CD4-positive, alpha-beta T cell treated with Interleukin-21 for 1 hour (primary cell): ENCODE measurements at regions not wholly inside any gene's neighbourhood (a gene's known extent, or its start where the extent isn't known, plus 50 kb on each side); places are given as distances from the start of the nearest gene placed in this dataset.

ENCODE experiments used
- DNase-seq: peaks from one replicate; pipeline ENCODE4 v3.0.0-alpha.2; 2020

DNA sequence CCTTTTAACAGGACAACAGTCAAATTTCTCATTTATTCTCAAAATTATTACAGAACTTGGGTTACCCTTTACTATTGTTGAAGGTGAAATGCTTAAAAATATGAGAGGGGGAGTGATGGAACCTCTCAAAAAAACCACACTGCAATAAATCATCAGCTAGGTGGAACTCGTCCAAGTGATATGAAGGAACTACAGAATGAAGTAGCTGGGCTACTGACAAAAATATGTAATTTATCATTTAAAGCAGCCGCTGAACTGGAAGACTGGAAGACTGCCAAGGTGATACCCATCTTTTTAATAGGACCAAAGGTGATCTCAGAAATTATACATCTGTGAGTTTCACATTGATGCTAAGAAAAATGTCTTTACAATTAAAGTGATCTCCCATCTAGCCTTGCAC is 597.7 kb upstream of the TENM3 start:
- DNase-seq, result no peak

DNA sequence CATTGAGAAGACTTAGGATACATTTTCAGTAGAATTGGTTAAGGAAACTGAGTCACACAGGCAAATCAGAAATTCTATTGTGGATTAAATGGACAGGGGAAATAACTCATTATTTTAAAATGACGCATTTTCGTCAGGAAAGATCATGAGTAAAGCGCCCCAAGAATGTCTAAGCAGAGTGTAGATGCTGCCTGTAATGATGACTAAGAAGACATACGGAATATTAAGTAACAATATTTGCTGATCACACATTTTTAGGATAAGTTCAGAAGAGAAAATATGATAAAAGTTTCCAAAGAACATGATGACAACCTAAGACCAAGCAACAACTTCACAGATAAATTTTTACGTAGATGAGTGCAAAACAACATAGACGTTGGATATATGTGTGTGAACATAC is 596.3 kb upstream of the TENM3 start:
- no peak for DNase-seq

DNA sequence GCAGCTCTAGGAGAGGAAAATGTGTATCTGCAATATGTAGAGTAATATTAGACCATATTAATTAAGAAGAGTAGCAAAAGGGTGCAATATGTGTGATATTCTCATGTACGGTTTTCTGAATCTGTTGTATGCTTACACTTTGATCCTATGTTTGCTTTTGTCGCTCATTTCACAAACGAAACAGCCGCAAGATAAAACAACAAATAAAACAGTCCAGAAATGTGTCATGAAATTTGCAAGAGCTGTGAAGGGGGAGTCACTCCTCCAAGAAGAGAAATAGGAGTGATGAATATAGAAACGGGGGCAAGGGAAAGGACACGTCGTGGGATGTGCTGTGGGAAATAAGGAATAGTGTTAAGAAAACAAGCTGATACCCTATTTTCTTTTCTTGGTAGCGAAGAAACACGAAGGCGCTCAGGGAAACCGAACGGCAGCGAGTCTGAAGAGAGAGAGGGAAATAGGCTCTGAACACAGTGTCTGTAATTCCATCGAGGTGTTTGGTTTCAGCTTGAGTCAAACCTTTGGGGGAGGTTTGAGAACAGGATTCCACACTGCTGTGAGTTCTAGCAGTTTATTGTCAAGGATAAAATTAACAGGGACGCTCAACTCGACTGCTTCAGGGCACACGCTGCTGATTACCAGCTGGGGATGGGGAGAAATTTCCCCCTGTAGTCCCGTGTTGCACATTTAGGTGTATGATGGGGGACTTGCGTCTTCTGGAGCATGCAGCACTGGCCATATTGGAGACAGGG is 595.6 kb upstream of the TENM3 start:
- no peak for DNase-seq

DNA sequence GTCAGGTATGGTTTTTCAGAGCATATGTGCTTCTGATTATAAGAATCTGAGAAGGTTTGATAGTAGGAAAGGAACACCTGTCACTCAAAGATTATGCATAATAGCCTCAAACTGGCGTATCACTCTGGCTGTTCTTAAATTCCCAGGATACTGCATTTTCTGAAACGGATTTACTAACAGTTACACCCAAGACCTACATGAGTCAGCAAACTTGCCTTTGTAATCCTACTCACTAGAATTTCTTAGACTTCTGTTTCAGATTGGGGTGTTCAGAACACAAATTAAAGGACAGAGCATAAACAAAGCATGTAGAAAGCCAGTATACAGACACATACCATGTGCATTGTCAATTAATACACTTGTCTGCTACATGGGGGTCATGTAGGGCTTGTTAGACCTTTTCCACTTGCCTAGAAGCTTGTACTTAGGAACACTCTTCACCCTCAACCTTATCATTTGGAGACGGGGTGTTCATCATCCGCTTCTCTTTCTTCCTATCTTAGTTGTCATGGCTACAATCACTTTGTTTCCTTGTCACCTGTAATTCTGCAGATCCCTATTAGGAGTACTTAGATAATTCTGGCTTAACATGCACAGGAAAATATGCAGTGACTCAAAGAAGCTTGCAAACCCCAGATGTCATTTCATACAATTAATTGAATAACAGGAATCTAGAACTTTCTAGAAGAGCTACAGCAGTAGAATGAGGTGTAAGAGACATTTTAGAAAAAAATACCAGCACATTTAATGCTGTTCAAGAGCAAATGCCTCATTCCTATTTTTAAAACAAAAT is 593.0 kb upstream of the TENM3 start:
- DNase-seq, result no peak

DNA sequence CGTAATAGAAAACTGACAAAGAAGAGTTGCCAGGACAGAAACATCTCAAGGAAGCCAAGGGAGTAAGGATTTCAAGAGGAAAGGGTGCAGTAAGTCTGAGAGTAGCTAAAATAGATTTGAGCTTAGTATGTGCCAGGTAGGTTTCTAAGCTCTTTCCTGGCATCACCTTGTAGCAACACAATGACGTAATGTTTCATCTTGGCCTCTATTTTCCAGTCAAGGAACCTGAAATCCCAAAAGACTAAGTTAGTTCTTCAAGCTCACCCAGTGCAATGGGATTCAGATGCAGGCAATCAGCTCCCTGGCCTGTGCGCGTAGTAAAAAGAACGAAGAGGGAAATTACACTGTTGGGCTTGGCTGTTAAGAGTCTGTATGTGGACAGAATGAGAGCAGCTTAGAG is 586.5 kb upstream of the TENM3 start:
- no peak for DNase-seq

DNA sequence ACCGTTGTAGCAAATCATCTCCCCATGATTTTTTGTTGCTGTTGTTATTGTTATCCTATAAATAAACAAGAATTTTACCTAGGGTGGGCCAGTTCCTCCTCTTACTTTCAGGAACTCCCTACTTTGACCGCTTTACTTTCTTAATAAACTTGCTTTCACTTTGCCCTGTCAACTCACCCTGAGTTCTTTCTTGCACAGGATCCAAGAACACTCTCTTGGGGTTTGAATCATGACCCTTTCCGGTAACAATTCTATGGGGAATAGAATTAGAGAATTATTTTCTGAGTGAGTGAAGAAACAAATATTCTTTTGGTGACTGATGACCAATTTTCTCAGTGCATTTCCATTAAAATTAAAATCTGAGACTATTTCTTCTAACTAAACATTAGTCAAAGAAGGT is 584.0 kb upstream of the TENM3 start:
- no peak for DNase-seq

DNA sequence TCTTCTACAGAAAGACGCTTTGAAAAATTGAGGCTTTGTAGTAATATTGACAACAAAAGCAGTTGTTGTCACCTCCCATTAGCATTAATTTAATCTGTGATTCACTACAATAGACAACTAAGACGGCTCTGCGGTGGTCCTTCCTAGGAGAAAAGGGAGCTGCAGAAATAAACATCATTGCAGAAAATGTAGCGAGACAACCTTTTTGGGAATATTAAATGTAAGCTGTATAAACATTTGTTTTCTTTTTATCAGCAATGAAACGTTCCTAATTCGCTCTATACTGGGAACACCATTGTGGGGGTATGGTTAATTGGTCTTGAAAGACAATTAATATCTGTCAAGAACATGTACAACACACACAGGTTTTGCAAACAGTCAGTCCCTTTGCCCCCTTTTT is 583.3 kb upstream of the TENM3 start:
- DNase-seq, result no peak

DNA sequence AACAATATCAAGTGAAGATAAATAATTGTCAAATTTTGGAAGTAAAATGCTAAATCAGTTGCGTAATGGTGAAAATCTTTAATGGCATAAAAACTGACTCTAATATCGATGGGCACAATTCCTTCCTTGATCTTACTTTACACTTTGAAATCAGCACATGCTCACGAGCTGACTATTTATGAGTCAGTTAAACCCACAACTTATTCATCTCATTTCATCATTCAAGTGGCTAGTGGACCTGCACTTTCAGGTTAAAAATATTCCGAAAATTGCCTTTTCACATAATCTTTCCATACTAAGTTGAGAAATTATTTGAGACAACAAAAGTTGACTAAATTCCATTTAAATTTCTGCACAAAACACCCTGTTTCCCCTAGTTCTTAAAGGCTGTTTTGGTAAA is 582.1 kb upstream of the TENM3 start:
- DNase-seq, result no peak

DNA sequence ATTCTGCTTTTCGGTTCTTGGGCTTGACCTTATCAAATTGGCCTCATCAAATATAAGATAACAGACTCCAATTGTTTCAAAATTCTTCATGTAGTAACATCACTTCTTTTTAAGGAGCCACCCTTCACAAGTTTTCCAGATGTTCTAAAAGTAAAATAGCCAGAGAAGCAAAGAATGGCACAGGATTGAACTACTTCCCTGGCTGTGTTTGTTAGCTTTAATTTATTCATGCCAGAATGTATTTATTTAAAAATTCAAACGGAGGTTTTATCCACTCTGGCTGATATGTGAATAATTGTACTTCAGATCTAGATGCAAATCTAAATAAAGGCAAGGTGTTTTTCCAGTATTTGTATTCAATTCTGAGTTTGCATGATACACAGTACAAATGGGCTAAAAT is 581.3 kb upstream of the TENM3 start:
- DNase-seq, result no peak

DNA sequence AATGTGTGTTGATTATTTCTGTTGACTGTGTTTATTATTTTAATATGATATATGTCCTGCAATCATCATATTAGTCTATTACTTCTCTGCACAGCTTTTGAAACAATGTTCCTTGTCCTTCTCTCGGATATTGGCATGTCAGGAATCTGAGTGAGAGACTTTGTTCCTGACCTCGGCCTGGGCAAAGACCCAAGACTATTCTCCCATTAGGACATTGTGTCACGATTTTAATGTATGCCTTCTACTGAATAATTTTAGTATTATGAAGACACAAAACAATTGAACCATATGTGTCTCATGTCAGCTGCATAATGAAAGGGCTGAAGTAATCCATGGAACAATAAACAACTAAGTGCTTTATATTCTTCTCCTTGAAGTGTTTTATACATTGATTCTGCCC is 580.8 kb upstream of the TENM3 start:
- DNase-seq, result no peak

DNA sequence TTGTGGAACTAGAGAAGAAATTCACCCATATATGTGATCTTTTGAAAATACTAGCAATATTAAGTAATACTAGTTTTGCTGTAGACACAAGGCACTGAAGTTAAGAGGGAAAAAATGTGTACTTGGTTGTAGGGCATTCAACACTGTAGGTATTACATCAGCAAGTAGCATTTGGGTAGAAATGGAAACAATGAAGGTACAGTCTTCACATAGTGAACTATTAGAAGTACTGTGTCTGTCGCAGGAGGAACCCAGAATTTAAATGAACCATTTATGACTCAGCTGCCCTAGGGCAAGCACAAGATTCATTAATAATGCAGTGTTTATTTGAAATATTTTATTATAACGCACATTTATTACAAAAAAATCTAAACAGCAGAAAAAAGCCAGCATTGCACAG is 572.7 kb upstream of the TENM3 start:
- DNase-seq, result no peak

DNA sequence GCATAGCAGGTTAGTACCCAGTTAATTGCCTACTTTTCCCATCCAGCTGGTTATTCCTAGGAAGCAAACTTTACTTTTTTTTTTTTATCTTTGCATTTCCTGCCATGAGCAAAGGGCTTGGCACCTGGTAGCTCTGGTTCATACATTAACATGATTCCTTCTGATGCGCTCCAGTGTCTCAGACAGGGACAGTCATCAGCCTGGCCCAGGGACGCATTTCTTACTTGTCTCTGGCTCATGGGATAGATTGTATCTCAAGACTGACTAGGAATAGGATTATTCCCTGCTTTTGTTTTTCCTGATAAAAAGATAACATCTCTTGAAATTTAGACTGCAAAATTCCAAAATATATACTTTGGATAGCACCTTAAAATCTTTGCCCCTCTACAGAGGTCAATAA is 571.5 kb upstream of the TENM3 start:
- DNase-seq, result no peak

DNA sequence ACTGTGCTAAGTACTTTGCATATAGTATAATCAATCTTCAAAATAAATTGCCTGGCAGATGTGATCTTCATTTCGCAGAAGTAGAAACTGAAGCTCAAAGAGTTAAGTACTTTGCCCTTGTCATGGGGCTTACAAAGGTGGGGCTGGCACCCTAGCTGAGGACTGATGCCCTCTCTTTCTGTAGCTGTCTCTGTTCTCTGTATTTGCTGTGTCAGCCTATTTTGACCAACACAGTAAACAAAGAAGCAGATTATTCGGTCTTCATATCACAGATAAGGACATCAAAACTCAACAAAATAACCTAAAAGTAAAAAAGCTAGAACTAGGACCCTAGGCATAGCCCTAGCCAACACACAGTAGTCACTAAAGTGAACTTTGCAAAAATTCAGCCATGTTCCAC is 570.5 kb upstream of the TENM3 start:
- DNase-seq, result no peak

DNA sequence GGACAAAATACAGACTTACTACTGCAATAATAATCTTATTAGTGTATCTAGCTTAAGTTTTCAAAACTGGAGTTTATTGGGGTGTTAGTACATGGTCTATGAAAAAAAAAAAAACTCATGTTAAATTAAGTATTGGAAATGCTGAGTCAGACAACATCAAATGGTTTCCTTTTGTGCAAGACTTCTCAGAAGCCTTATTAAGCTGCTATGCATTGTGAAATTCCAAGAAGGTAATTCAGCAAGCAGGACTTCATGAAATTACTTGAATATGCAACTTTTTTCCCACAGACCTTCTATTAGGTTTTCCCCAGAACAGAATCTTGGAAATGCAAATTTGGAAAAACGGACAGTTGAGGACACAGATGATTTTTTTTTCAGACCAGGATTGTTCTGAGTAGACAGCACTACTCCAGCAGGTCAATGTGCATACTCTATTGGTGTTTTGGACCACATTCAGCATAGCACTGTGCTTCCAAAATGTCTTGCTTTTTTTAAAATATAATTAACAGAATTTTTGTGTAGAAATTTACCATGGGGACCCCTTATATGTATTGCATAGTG is 568.8 kb upstream of the TENM3 start:
- no peak for DNase-seq

DNA sequence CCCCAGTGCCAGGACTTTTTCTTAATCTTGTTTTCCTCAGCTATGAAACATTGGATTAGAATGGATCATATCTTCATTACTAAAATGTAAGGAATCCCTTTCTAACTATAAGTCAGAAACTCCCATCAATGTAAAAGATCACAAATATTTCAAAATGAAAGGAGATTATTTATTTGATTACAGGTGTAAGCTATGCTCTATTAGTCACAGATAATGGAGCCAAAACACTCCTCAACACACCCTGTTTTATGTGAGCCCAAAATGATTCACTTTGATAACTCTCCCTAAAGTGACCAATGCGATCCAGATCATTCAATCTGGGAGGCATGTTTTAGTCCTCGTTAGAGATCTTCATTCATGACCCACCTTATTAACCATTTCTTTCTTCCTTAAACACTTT is 566.7 kb upstream of the TENM3 start:
- DNase-seq, result no peak

DNA sequence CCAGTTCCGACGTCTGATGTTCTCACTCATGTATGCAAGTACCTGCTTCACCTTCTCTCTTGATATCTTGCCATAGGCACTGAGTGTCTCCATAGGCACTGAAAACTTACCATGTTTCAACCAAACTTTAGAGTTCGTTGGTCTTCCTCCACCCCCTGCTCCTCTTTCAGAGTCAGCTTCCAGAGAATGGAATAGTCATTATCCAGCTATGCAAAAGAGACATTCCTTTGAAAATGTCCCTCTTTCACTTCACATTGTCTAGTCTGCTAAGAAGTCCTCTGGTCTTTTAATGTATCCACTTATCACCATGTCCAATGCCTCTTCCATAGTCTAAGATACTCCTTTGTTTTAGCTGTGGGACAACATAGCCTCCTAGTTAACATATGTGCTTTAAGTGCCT is 566.0 kb upstream of the TENM3 start:
- DNase-seq, result no peak

DNA sequence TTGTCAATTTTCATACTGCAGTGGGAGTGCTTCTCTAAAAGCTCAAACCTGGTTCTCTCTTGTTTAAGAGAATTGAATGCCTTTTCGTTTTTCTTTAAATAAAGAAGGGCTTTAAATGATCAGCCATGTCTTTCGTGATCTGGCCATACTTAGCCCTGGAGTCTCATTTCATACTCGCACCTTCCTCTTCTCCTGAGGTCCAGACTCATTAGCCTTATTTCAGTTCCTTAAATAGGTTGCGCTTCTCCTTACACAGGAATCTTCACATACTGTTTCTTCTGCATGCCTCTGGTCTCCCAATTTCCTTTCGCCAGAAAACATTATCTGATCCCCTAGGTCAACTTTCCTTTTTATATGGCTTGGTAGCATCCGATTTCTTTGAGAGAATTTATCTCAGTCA is 565.6 kb upstream of the TENM3 start:
- DNase-seq, result no peak

DNA sequence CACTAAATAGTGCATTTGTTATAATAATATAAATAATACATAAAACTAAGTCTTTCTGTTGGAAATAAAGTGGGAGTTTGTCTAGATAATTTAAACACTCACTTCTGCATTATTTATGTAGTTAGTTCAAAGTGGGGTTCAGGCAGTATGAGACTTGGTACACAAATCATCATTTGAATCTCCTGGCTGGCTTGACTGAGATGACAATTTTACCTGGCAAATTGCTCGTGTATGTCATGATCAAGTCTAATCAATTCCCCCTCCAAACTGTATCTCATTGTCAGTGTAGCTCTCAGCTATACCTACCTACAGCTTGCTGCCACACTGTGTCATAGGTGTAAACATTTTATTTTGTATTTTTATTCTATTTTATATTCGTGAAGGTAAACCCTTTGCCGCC is 563.4 kb upstream of the TENM3 start:
- no peak for DNase-seq

DNA sequence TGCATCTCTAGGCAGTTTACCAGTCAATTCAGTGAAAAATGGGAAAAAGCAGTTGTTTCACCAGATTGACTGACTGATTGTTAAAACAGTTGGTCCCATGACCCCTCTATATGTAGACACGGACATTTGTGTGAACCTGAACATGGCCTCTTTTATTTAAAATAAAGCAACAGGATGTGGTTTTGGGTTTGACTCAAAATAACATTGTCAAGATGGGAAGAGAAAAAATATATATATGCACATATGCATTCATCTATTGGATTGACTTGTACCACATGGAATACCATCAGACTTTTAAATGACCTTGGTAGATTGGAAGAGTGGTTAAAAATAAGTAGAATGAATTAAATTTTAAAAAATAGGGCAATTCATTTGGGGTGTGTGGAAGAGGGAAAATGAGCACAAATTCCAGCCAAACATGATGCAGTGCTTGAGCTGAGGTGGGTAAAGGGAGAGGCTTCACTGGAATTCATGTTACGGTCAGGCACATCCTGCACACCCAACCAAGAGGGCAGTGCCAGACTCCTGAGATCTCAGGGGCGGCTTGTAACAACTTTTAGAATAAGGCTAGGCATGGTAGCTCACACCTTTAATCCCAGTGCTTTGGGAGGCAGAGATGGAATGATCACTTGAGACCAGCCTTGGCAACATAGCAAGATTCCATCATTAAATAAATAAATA is 560.7 kb upstream of the TENM3 start:
- DNase-seq, result no peak

DNA sequence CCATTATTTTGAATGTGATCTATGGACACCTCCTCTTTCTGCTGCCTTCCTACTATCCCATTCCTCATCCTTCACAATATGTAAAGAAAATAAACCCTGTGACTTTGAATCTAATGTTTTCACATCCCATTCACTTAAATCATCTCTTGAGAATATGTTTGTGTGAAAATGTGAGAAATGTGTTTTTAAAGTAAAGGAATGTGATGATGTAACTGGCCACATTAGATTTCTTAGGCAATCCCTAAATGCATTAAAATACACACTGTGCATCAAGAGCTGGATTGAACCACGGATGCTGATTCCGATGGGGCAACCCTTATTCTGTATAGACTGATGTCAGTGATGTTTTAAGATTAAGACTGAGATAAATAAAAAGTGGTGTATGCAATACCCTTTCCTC is 558.9 kb upstream of the TENM3 start:
- no peak for DNase-seq

DNA sequence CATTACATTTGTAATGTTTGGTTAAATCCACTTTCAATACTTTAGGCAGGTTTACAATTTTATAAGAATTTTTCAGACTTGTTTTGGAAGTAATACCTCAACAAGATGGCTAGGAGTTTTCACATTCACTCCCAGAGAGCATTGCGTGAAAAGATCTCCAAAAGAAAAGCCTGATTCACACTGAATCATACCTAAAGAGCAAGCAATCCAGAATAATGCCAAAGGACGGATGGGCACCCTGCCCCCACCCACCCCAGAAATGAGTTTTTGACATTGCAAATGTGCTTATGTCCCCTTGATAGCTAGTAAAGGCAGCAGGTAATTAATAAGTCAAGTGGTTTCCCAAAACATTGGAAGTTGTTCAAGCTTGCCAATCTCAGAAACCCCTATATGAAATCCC is 557.7 kb upstream of the TENM3 start:
- DNase-seq, result no peak

DNA sequence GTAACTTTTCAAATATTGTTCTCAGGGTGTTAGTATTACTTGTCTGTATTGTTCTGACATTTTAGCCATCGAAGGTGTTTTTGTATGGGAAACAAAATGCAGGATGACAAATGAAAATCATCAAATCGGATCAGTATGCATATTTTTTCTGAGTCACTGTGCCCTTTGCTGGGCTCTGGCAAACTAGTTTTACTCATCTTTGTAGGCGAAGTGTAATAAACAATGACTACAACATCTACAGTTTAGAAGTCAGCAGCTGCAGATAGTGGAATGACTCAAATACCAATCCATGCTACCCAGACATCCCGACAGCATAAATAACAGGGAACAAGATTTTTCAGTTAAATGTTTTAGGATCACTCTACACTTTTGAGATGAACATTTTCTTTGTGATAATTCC is 557.3 kb upstream of the TENM3 start:
- DNase-seq, result no peak

DNA sequence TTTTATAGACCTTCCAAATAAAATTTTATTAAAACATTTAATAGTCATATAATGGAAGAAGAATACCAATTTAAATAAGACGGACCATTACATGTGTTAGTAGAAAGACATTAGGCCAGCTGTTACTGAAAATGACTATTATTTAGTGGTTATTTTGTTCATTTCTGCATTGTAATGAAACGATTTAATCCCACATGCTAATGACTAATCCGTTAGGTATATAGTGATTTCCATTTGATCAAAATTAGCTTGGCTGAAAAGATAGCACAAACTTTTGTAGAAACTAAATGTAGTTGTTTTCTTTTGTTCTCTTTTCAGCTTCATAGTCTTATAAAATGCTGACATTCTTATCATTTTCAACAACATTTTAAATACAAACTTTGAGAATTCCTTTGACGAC is 556.1 kb upstream of the TENM3 start:
- DNase-seq, result no peak

DNA sequence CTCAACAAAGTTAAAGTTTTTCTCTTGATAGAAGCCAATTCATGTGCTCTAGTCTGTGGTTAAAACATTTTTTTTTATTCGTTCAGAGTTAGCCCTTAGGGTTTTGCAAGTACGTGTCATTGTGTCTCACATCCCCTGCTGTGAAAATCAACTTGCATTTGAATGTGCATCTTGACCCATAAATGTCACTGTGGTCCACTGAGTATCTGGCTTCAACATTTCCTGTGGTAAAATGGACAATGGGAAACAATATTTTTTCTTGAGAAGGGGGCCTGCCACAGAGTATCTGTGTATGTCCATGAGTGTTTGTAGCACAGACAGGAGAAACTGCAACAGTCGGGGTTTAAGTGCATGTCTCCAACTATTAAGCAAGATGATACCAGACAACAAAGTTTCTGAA is 554.8 kb upstream of the TENM3 start:
- DNase-seq, result no peak
